ENCODE measurements at regions not wholly inside any gene's neighbourhood (a gene's known extent, or its start where the extent isn't known, plus 50 kb on each side); places are given as distances from the start of the nearest gene placed in this dataset.

DNA sequence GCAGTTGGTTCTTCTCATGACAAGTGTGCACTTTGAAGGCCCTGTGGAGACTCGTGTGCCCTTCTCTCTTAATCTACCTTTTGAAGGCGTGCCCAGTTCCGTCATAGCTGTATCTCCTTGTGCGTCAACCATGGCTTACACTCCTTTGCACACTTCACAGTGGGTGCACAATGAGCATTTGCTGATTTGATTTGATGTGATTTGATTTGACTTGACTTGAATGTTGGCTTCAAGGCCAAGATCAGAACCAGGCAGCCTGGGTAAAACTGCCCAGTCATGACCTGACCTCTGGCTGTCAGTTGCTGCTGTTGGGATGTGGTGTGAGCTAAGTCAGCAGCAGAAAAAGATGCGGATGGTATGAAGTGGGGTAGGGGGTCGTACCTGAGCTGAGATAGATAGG lies 670.3 kb upstream of the HS6ST1 start:
- 93% methylated on average over 6 of the region's 6 CpGs for WGBS
- Histone ChIP-seq H3K27me3 (replicated peaks; ENCODE audit: insufficient read depth) (no peaks in the 10 kb centered on the region), H3K4me1 (replicated peaks) (no peaks in the 10 kb centered on the region), H3K27ac (no peak overlapping the region), H3K4me3 (no peak overlapping the region), H3K9me3 (no peaks in the 10 kb centered on the region), H3K36me3 (no peaks in the 10 kb centered on the region)
- intact Hi-C loops (cut with DNase I): no loop called here
- TF ChIP-seq, protein P1, sequence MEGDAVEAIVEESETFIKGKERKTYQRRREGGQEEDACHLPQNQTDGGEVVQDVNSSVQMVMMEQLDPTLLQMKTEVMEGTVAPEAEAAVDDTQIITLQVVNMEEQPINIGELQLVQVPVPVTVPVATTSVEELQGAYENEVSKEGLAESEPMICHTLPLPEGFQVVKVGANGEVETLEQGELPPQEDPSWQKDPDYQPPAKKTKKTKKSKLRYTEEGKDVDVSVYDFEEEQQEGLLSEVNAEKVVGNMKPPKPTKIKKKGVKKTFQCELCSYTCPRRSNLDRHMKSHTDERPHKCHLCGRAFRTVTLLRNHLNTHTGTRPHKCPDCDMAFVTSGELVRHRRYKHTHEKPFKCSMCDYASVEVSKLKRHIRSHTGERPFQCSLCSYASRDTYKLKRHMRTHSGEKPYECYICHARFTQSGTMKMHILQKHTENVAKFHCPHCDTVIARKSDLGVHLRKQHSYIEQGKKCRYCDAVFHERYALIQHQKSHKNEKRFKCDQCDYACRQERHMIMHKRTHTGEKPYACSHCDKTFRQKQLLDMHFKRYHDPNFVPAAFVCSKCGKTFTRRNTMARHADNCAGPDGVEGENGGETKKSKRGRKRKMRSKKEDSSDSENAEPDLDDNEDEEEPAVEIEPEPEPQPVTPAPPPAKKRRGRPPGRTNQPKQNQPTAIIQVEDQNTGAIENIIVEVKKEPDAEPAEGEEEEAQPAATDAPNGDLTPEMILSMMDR (IDR thresholded peaks at IDR 0.05): no peak
- TF ChIP-seq POLR2A (IDR thresholded peaks at IDR 0.05) (no peak), POLR2AphosphoS5 (IDR thresholded peaks at IDR 0.05) (no peak)
- no peak for DNase-seq (ENCODE audit: low spot score)

DNA sequence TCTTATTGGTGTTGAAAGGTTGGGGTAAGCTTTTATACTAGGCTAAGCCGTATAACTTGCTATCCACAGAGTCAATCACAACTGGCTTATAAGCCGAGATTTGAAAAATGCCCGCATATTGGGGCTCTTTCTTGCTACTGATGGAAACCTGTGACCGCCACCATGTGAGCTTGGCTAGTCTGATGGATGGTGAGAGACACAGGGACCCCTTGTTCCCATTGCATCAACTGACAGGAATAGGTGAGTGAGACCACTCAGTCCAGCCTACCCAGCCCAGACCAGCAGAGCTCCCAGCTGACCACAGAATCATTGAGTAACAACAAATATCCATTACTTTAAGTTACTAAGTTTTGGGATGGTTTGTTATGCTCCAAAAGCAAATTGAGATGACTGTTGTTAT lies 676.4 kb upstream of the HS6ST1 start:
- H3K27ac ChIP-seq: no peak overlapping the region
- H3K9me3 ChIP-seq: no peaks in the 10 kb centered on the region
- H3K4me3 ChIP-seq: no peak overlapping the region
- no peak for DNase-seq (ENCODE audit: low spot score)
- no peaks in the 10 kb centered on the region for H3K4me1 ChIP-seq (replicated peaks)
- intact Hi-C loops (cut with DNase I): no loop called here
- TF ChIP-seq POLR2A (IDR thresholded peaks at IDR 0.05) (no peak), POLR2AphosphoS5 (IDR thresholded peaks at IDR 0.05) (no peak)
- TF ChIP-seq, protein P1 (IDR thresholded peaks at IDR 0.05): no peak
- no peaks in the 10 kb centered on the region for H3K27me3 ChIP-seq (replicated peaks; ENCODE audit: insufficient read depth)
- H3K36me3 ChIP-seq: no peaks in the 10 kb centered on the region
- 92% methylated on average over 4 of the region's 4 CpGs for WGBS

DNA sequence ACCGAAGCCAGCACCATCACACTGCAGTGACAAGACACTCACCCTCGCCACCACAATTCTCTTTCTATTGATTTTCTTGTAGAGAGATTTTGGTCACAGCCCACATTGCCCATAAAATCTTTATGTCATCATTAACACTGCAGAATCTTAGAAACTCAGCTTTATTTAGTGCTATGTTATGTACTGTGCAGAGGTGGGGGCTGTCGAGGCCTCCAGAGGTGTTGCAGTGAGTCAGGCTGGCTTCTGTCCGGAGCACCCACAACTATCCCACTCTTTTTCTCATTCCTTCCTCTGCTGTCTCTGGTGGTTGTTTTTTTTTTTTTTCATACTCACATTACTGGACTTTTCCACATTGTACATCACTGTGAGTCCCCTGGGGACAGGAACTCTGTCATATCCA lies 677.4 kb upstream of the HS6ST1 start:
- TF ChIP-seq POLR2AphosphoS5 (IDR thresholded peaks at IDR 0.05) (no peak), POLR2A (IDR thresholded peaks at IDR 0.05) (no peak)
- TF ChIP-seq, protein P1 (IDR thresholded peaks at IDR 0.05): no peak
- Histone ChIP-seq H3K27ac (no peak overlapping the region), H3K9me3 (no peaks in the 10 kb centered on the region), H3K4me3 (no peak overlapping the region), H3K36me3 (no peaks in the 10 kb centered on the region), H3K4me1 (replicated peaks) (no peaks in the 10 kb centered on the region), H3K27me3 (replicated peaks; ENCODE audit: insufficient read depth) (no peaks in the 10 kb centered on the region)
- no peak for DNase-seq (ENCODE audit: low spot score)
- WGBS: 76% methylated on average over 4 of the region's 4 CpGs
- intact Hi-C loops (cut with DNase I): no loop called here

GRCh38 chr2:128997166-128997866 lies 678.6 kb upstream of the HS6ST1 start:
- H3K27me3 ChIP-seq (replicated peaks; ENCODE audit: insufficient read depth): no peaks in the 10 kb centered on the region
- no peak overlapping the region for H3K27ac ChIP-seq
- no peaks in the 10 kb centered on the region for H3K36me3 ChIP-seq
- intact Hi-C loops (cut with DNase I): no loop called here
- DNase-seq (ENCODE audit: low spot score): no peak
- TF ChIP-seq, protein P1 (IDR thresholded peaks at IDR 0.05): no peak
- TF ChIP-seq POLR2AphosphoS5 (IDR thresholded peaks at IDR 0.05): no peak
- TF ChIP-seq POLR2A (IDR thresholded peaks at IDR 0.05): no peak
- no peaks in the 10 kb centered on the region for H3K4me1 ChIP-seq (replicated peaks)
- H3K9me3 ChIP-seq: no peaks in the 10 kb centered on the region
- no peak overlapping the region for H3K4me3 ChIP-seq
- WGBS: 91% methylated on average over 5 of the region's 5 CpGs

DNA sequence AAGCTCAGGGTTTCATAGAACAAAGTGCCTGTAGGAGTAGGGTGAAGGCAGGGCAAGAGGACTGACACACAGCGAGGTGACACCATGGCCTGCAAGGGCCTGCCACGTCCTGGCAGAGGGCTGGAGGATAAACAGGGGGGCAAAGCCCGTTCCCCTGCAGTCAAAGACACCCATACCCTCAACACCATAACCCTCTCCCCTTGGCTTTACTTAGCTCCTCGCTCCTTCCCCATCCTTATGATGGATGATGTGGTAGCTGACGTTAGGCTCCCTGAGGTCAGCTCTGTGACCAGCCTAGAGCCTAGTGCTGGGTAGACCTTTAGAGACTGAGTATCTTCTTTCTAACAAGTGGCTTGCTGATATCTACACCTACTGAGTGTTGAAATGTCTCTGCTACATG lies 683.3 kb upstream of the HS6ST1 start:
- intact Hi-C loops (cut with DNase I): no loop called here
- no peak for DNase-seq (ENCODE audit: low spot score)
- Histone ChIP-seq H3K9me3 (no peaks in the 10 kb centered on the region), H3K27ac (no peak overlapping the region), H3K4me3 (no peak overlapping the region), H3K27me3 (replicated peaks; ENCODE audit: insufficient read depth) (no peaks in the 10 kb centered on the region), H3K4me1 (replicated peaks) (no peaks in the 10 kb centered on the region), H3K36me3 (no peaks in the 10 kb centered on the region)
- 97% methylated on average over 5 of the region's 5 CpGs for WGBS
- TF ChIP-seq, protein P1 (IDR thresholded peaks at IDR 0.05): no peak
- TF ChIP-seq POLR2A (IDR thresholded peaks at IDR 0.05): no peak
- no peak for TF ChIP-seq POLR2AphosphoS5 (IDR thresholded peaks at IDR 0.05)

Measured in prostate gland (tissue), 2 donors.